ENCODE measurements at regions not wholly inside any gene's neighbourhood (a gene's known extent, or its start where the extent isn't known, plus 50 kb on each side); places are given as distances from the start of the nearest gene placed in this dataset.
"Not testable (repeated sequence)": the region's sequence is repeated elsewhere in the genome, so short reads cannot be mapped to it uniquely, and the experiment has no call there.

- TF ChIP-seq EZH2 (IDR thresholded peaks at IDR 0.05; ENCODE audit: borderline replicate concordance, low read length); CTCF (IDR thresholded peaks at IDR 0.05; ENCODE audit: low read length): not testable (repeated sequence)
These were observed 205.8 kb downstream of the ALG10 start for GRCh38 chr12:34228046-34228445.
